PC-3 (cell line): ENCODE measurements at regions not wholly inside any gene's neighbourhood (a gene's known extent, or its start where the extent isn't known, plus 50 kb on each side); places are given as distances from the start of the nearest gene placed in this dataset.

Experiments used
- CTCF ChIP-seq: fragments of 300-600 bp; sonication (generic); conservative IDR thresholded peaks from 2 replicates; pipeline ENCODE4 v1.5.1; 2017; ENCODE audit warnings: antibody characterized with exemption, low read depth, mild to moderate bottlenecking, low read length
- EZH2phosphoT487 ChIP-seq: fragments of 300-600 bp; sonication (generic); IDR thresholded peaks from 2 replicates; pipeline ENCODE4 v1.6.1; 2018; ENCODE audit warnings: mild to moderate bottlenecking, antibody characterized with exemption, low read length, borderline replicate concordance

- TF ChIP-seq CTCF (no peak), EZH2phosphoT487 (no peak)
Observed at GRCh38 chr1:194133152-194133551, 946.7 kb upstream of the B3GALT2 start.
